Liver (tissue), 8 donors: ENCODE measurements at regions not wholly inside any gene's neighbourhood (a gene's known extent, or its start where the extent isn't known, plus 50 kb on each side); places are given as distances from the start of the nearest gene placed in this dataset.

Experiments
- DNase-seq: peaks from one replicate; pipeline ENCODE4 v3.0.0-alpha.2; 2017; ENCODE audit warnings: low spot score
- H3K27ac ChIP-seq, 2 donors: one replicate each; pipeline ENCODE4 v1.7.0; 2013; ENCODE audit warnings: inconsistent platforms in 2 of 2, low read length in 2 of 2, control low read depth in 1 of 2, low read depth in 1 of 2, mild to moderate bottlenecking in 1 of 2
- H3K27me3 ChIP-seq, 4 donors: one replicate each; pipeline versions ENCODE4 v1.6.1 to v1.7.0; 2013; ENCODE audit warnings: low read length in 3 of 4, inconsistent platforms in 1 of 4, mild to moderate bottlenecking in 1 of 4, moderate library complexity in 1 of 4; ENCODE audit not compliant: control insufficient read depth in 4 of 4, insufficient read depth in 4 of 4
- H3K36me3 ChIP-seq, 4 donors: one replicate each; pipeline versions ENCODE4 v1.6.1 to v1.7.0; 2013; ENCODE audit warnings: low read length in 3 of 4, mild to moderate bottlenecking in 3 of 4, low read depth in 1 of 4, moderate library complexity in 1 of 4; ENCODE audit not compliant: control insufficient read depth in 4 of 4, insufficient read depth in 3 of 4
- H3K4me1 ChIP-seq, 4 donors: one replicate each; pipeline versions ENCODE4 v1.6.1 to v1.7.0; 2013; ENCODE audit warnings: low read length in 3 of 4, mild to moderate bottlenecking in 3 of 4, moderate library complexity in 1 of 4; ENCODE audit not compliant: control insufficient read depth in 4 of 4, insufficient read depth in 4 of 4
- H3K4me3 ChIP-seq, 3 donors: one replicate each; pipeline versions ENCODE4 v1.6.1 to v1.7.0; 2013; ENCODE audit warnings: low read length in 3 of 3, control low read depth in 1 of 3, low read depth in 1 of 3, mild to moderate bottlenecking in 1 of 3
- H3K9ac ChIP-seq, 2 donors: one replicate each; pipeline ENCODE4 v1.7.0; 2013; ENCODE audit warnings: low read length in 2 of 2, mild to moderate bottlenecking in 2 of 2, moderate library complexity in 2 of 2, control low read depth in 1 of 2, low read depth in 1 of 2
- H3K9me3 ChIP-seq, 4 donors: one replicate each; pipeline versions ENCODE4 v1.6.1 to v1.7.0; 2013; ENCODE audit warnings: low read length in 3 of 4; ENCODE audit not compliant: control insufficient read depth in 4 of 4
- CTCF ChIP-seq: fragments of 150-350 bp; IDR thresholded peaks from 2 replicates; pipeline ENCODE4 v1.5.1; 2017; ENCODE audit warnings: improper control_type of control experiment, low read depth, low read length; ENCODE audit not compliant: missing input control
- EGR1 ChIP-seq, 2 donors: IDR thresholded peaks; 2 replicates each; pipeline ENCODE4 v1.6.1; 2016 to 2018; ENCODE audit warnings: antibody characterized with exemption in 2 of 2, low read depth in 2 of 2
- FOXA1 ChIP-seq: IDR thresholded peaks from 2 replicates; pipeline ENCODE4 v1.6.1; 2016; ENCODE audit warnings: antibody characterized with exemption
- GABPA ChIP-seq, 2 donors: IDR thresholded peaks in 1 of 2; conservative IDR thresholded peaks in 1 of 2; 2 replicates each; pipeline ENCODE4 v1.6.1; 2016; ENCODE audit warnings: antibody characterized with exemption in 2 of 2, mild to moderate bottlenecking in 1 of 2, moderate library complexity in 1 of 2
- HNF4A ChIP-seq, 2 donors: conservative IDR thresholded peaks; 2 replicates each; pipeline ENCODE4 v1.6.1; 2016; ENCODE audit warnings: antibody characterized with exemption in 2 of 2, mild to moderate bottlenecking in 2 of 2
- HNF4G ChIP-seq: IDR thresholded peaks from 2 replicates; pipeline ENCODE4 v1.6.1; 2016; ENCODE audit warnings: antibody characterized with exemption
- JUND ChIP-seq, 2 donors: IDR thresholded peaks; 2 replicates each; pipeline ENCODE4 v1.6.1; 2016; ENCODE audit warnings: antibody characterized with exemption in 2 of 2
- RAD21 ChIP-seq, 2 donors: IDR thresholded peaks; 2 replicates each; pipeline ENCODE4 v1.6.1; 2016; ENCODE audit warnings: antibody characterized with exemption in 2 of 2, mild to moderate bottlenecking in 2 of 2
- RXRA ChIP-seq, 2 donors: IDR thresholded peaks; 2 replicates each; pipeline ENCODE4 v1.6.1; 2017 to 2018; ENCODE audit warnings: antibody characterized with exemption in 2 of 2, mild to moderate bottlenecking in 1 of 2
- TAF1 ChIP-seq: conservative IDR thresholded peaks from 2 replicates; pipeline ENCODE4 v1.6.1; 2016; ENCODE audit warnings: antibody characterized with exemption, mild to moderate bottlenecking
- YY1 ChIP-seq: IDR thresholded peaks from 2 replicates; pipeline ENCODE4 v1.6.1; 2016; ENCODE audit warnings: antibody characterized with exemption, mild to moderate bottlenecking
- WGBS: extraction: QIAGEN DNeasy Blood & Tissue Kit; methylation state at CpG from one replicate; pipeline ENCODE4 v1.1.7; 2013; 5-methylcytosine and 5-hydroxymethylcytosine counted together
- TF ChIP-seq, protein P1 (sequence below): IDR thresholded peaks from 2 replicates; pipeline ENCODE4 v1.6.1; 2016; ENCODE audit warnings: antibody characterized with exemption
- TF ChIP-seq, protein P2 (sequence below): IDR thresholded peaks from 2 replicates; pipeline ENCODE4 v1.6.1; 2016; ENCODE audit warnings: antibody characterized with exemption
- TF ChIP-seq, protein P3 (sequence below): IDR thresholded peaks from 2 replicates; pipeline ENCODE4 v1.6.1; 2016; ENCODE audit warnings: antibody characterized with exemption
- TF ChIP-seq, protein P4 (sequence below): IDR thresholded peaks from 2 replicates; pipeline ENCODE4 v1.6.1; 2016; ENCODE audit warnings: antibody characterized with exemption, mild to moderate bottlenecking
- donor health status: healthy.
- donor health status: healthy.
- donor health status: healthy.
- donor health status: healthy.
- donor health status: healthy.

DNA sequence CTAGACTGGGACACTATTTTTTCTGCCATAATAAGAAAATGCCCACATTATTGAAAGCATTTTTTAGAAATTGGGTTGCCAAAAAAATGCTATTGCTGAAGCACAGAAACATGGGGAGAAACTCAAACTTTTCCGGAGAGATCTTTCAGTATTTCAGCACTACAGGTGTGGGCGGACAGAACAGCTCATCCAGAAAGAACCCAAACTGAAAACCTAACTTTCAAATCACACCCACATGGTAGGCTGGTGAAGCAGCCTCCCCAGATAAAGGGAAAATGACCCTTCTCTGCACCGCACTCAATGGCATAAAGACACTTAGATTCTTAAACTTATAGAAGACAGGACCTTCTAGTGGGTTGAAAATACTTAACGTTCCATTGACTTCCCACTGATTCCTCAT is 62.3 kb upstream of the TMPO start:
- DNase-seq = no peak
- Histone ChIP-seq H3K9ac (no peak overlapping the region), H3K27me3 (no peaks in the 10 kb centered on the region), H3K27ac (no peak overlapping the region), H3K4me1 (peaks cover 0 to 6% (median 3%) of the 10 kb centered on the region in 4 donors), H3K36me3 (no peaks in the 10 kb centered on the region), H3K9me3 (no peaks in the 10 kb centered on the region), H3K4me3 (no peak overlapping the region)
- TF ChIP-seq JUND (IDR thresholded peaks at IDR 0.05) (no peak), TAF1 (no peak), EGR1 (IDR thresholded peaks at IDR 0.05; ENCODE audit: low read depth in 2 of 2) (no peak), FOXA1 (no peak), RAD21 (IDR thresholded peaks at IDR 0.05) (no peak), YY1 (no peak), HNF4A (conservative IDR thresholded peaks at IDR 0.05) (no peak), CTCF (no peak), HNF4G (no peak)
- TF ChIP-seq, protein P1, sequence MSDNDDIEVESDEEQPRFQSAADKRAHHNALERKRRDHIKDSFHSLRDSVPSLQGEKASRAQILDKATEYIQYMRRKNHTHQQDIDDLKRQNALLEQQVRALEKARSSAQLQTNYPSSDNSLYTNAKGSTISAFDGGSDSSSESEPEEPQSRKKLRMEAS = no peak
- TF ChIP-seq, protein P2, sequence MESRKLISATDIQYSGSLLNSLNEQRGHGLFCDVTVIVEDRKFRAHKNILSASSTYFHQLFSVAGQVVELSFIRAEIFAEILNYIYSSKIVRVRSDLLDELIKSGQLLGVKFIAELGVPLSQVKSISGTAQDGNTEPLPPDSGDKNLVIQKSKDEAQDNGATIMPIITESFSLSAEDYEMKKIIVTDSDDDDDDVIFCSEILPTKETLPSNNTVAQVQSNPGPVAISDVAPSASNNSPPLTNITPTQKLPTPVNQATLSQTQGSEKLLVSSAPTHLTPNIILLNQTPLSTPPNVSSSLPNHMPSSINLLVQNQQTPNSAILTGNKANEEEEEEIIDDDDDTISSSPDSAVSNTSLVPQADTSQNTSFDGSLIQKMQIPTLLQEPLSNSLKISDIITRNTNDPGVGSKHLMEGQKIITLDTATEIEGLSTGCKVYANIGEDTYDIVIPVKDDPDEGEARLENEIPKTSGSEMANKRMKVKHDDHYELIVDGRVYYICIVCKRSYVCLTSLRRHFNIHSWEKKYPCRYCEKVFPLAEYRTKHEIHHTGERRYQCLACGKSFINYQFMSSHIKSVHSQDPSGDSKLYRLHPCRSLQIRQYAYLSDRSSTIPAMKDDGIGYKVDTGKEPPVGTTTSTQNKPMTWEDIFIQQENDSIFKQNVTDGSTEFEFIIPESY = no peak
- TF ChIP-seq, protein P3, sequence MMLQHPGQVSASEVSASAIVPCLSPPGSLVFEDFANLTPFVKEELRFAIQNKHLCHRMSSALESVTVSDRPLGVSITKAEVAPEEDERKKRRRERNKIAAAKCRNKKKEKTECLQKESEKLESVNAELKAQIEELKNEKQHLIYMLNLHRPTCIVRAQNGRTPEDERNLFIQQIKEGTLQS = no peak
- 90% methylated on average over 4 of the region's 4 CpGs for WGBS

- H3K36me3 ChIP-seq = no peaks in the 10 kb centered on the region
- no peaks in the 10 kb centered on the region for H3K27me3 ChIP-seq
- peaks cover 0 to 6% (median 3%) of the 10 kb centered on the region in 4 donors for H3K4me1 ChIP-seq
- H3K9me3 ChIP-seq = no peaks in the 10 kb centered on the region
- no peak overlapping the region for H3K4me3 ChIP-seq
- H3K27ac ChIP-seq = no peak overlapping the region
- WGBS = 88% methylated on average over 2 of the region's 2 CpGs
- DNase-seq = no peak
- no peak overlapping the region for H3K9ac ChIP-seq
- TF ChIP-seq TAF1 (no peak), YY1 (no peak), CTCF (no peak), HNF4A (conservative IDR thresholded peaks at IDR 0.05) (no peak), RAD21 (IDR thresholded peaks at IDR 0.05) (no peak), RXRA (IDR thresholded peaks at IDR 0.05) (no peak), GABPA (IDR thresholded peaks at IDR 0.05 in 1 of 2, conservative IDR thresholded peaks at IDR 0.05 in 1 of 2) (no peak)
- TF ChIP-seq, protein P2 = no peak
- TF ChIP-seq, protein P4, sequence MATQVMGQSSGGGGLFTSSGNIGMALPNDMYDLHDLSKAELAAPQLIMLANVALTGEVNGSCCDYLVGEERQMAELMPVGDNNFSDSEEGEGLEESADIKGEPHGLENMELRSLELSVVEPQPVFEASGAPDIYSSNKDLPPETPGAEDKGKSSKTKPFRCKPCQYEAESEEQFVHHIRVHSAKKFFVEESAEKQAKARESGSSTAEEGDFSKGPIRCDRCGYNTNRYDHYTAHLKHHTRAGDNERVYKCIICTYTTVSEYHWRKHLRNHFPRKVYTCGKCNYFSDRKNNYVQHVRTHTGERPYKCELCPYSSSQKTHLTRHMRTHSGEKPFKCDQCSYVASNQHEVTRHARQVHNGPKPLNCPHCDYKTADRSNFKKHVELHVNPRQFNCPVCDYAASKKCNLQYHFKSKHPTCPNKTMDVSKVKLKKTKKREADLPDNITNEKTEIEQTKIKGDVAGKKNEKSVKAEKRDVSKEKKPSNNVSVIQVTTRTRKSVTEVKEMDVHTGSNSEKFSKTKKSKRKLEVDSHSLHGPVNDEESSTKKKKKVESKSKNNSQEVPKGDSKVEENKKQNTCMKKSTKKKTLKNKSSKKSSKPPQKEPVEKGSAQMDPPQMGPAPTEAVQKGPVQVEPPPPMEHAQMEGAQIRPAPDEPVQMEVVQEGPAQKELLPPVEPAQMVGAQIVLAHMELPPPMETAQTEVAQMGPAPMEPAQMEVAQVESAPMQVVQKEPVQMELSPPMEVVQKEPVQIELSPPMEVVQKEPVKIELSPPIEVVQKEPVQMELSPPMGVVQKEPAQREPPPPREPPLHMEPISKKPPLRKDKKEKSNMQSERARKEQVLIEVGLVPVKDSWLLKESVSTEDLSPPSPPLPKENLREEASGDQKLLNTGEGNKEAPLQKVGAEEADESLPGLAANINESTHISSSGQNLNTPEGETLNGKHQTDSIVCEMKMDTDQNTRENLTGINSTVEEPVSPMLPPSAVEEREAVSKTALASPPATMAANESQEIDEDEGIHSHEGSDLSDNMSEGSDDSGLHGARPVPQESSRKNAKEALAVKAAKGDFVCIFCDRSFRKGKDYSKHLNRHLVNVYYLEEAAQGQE = no peak
Measured at GRCh38 chr12:98453492-98453891, 61.9 kb upstream of the TMPO start.
